GM18868 (cell line): ENCODE measurements at regions not wholly inside any gene's neighbourhood (a gene's known extent, or its start where the extent isn't known, plus 50 kb on each side); places are given as distances from the start of the nearest gene placed in this dataset.

Source experiments
- ATAC-seq: cut with Tn5 transposase; IDR thresholded peaks from one replicate; pipeline ENCODE4 v1.9.1; 2021; ENCODE audit warnings: mild to moderate bottlenecking, moderate library complexity; ENCODE audit not compliant: unreplicated experiment

DNA sequence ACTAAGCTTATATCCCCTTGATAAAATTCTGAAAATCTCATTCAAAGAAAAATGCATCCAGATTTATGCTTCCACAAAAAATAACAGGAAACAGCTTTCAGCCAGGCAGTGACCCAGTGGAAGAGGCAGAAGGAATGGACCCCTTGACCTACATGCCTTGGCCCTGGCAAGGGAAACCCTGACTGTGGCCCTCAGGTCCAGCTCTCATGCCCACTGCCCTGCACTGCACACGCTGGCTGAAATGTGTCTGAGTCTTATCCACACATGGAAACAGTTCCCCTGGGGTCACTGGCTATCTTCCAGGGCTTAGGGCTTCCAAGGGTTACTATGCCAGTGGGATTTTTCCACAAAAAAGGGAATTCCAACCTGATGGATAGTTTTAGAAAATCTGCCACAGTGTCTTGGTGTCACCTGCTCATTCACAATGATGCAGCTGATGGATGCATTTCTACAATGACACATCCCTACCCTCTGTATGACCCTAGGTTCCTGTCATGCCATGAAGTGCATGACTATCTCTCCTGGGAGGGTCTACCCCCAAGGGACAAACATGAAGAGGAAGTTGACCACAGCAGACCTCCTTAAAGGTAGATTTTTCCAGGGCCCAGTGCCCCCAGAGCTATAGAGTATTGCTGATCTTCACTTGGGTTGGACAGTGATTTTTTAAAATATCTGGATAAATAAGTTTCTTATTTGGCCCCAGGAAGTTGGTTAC, 121.9 kb upstream of the CD93 start:
- ATAC-seq, result no peak

- ATAC-seq, result no peak
These were observed 120.9 kb upstream of the CD93 start for GRCh38 chr20:23206995-23207394.

DNA sequence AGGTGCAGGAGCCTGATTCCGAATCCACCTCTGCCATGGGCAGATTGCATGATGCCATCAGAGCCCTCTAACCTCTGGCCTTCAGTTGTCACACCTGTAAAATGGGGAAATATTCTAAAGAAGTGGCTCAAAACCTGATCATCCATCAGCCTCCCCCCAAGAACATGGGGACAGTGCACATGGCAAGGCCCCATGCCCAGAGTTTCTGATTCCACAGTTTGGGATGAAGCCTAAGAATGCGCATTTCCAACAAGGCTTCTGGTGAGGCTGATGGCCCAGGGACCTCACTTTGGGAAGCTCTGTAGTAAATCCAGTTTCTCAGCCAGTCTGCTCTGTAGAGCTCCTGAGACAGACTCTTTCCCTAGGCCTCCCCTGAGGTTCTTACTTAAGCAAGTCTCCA, 119.9 kb upstream of the CD93 start:
- no peak for ATAC-seq

- ATAC-seq, result no peak
These were observed 119.5 kb upstream of the CD93 start for GRCh38 chr20:23205611-23206041.

DNA sequence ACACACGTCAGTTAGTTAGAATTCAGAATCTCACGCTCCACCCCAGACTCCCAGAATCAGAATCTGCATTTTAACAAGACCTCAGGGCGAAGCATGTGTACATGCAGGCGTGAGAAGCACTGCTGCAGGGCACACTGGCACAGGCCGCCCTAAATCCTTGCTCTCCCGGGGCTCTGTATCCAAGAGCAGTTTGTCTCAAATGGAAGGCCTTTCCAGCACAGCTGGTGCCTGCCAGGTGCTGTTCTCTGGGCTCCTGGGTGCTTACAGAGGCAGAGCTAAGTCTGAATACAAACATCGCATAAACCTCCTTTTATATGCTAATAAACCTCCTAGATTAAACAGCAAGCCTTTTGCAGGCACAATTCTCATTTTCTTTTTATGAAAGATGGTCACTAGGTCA, 119.1 kb upstream of the CD93 start:
- no peak for ATAC-seq

GRCh38 chr20:23203951-23204730, 118.0 kb upstream of the CD93 start:
- ATAC-seq, result no peak

- no peak for ATAC-seq
These were observed 117.2 kb upstream of the CD93 start for GRCh38 chr20:23203310-23203709.

GRCh38 chr20:23201658-23202057, 115.5 kb upstream of the CD93 start:
- no peak for ATAC-seq

DNA sequence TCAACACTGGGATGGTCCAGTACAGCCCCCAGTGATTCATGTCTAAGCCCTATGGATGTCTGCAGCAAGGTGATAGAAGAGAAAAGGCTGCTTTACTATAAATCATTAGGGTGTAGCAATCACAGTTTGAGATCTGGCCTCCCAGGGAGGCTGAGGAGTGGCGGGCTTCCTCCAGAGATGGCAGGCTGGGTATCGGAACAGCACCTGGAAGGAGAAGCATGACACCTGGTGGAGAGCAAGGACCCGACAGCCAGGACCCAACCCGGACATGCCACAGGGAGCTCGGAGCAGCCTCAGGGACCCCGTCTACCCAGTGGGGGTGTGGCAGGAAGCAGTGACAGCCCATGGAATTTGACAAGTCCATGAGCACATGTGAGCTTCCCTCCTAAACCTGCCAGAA, 114.8 kb upstream of the CD93 start:
- no peak for ATAC-seq

GRCh38 chr20:23200413-23200812, 114.3 kb upstream of the CD93 start:
- ATAC-seq, result no peak

GRCh38 chr20:23199356-23199755, 113.2 kb upstream of the CD93 start:
- ATAC-seq, result no peak

- ATAC-seq, result no peak
These were observed 112.7 kb upstream of the CD93 start for GRCh38 chr20:23198815-23199214.

- no peak for ATAC-seq
These were observed 111.7 kb upstream of the CD93 start for GRCh38 chr20:23197836-23198235.

DNA sequence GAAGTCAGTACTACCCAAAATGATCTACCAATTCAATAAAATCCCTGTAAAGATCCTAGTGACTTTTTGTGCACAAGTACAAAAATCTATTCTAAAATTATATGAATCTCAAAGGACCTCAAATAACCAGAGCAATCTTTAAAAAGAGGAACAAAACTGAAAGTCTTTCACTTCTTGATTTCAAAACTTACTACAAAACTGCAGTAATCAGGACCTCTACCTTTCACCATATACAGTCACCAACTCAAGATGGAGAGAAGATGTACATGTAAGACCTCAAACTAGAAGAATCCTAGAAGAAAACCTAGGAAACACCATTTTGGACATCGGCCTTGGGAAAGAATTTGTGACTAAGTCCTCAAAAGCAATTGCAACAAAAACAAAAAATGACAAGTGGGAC, 109.5 kb upstream of the CD93 start:
- ATAC-seq, result peak; percentile 64

DNA sequence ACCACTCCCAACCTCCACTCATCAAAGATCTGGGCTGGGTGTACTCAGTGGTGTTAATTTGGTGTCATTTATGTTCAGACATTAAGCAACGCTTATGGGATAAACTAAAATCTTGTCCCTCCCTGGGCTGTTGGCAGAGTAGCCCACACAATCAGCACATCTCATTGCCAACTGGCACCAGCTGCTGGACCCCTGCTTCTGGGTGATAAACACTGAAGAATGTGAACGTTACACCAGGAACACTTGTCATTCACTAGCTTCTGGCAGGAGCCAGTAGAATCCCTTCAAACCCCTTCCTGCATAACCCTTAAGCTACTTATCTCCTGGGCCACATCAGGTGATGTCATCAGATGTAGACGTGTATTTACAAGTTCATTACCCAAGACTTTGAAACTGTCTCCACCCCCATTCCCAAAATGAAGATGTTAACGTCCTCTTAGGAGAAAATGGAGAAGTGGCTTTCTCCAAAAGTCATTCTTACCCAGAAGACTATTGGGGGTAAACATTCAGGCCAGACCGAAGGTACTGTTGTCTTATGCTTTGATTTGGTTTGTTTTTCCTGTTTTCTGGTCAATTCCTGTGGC, 107.8 kb upstream of the CD93 start:
- no peak for ATAC-seq

- ATAC-seq, result peak; percentile 56
These were observed 106.3 kb upstream of the CD93 start for GRCh38 chr20:23192469-23192868.

GRCh38 chr20:23190557-23190956, 104.4 kb upstream of the CD93 start:
- ATAC-seq, result no peak

GRCh38 chr20:23189854-23190253, 103.7 kb upstream of the CD93 start:
- ATAC-seq, result no peak

DNA sequence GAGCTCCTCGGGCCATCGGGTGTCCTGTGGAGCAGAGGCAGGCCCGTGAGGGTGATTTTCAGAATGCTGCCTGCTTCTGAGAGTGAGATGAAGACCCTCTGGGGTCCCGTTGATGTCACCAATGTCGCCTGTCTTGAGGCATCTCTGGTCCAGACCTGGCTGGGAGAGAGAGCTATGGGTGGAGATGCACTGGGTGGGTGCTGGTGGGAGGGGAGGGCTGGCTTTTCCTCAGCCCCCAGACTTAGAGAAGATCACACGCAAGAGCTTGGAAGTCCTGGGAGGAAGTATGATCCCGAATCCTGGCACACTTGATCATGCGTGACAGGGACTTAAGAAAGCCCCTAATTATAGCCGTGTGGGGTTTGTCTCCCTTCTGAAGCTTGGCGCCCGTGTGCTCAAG, 103.2 kb upstream of the CD93 start:
- ATAC-seq, result no peak

DNA sequence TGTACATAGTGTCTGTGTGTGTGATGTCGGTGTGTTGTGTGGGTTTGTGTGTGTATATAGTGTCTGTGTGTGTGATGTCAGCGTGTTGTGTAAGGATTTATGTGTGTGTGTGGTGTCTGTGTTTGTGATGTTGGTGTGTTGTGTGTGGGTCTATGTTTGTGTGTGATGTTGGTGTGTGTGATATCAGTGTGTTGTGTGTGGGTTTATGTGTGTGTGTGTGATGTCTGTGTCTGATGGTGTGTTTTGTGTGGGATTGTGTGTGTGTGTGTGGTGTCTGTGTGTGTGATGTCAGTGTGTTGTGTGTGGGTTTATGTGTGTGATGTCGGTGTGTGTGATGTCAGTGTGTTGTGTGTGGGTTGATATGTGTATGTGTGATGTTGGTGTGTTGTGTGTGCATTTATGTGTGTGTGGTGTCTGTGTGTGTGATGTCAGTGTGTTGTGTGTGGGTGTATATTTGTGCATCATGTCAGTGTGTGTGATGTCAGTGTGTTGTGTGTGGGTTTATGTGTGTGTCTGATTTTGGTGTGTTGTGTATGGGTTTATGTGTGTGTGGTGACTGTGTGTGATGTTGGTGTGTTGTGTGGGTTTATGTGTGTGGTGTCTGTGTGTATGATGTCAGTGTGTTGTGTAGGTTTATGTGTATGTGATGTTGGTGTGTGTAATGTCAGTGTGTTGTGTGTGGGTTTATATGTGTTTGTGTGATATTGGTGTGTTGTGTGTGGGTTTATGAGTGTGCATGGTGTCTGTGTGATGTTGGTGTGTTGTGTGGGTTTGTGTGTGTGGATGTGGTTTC, 102.4 kb upstream of the CD93 start:
- ATAC-seq, result no peak

DNA sequence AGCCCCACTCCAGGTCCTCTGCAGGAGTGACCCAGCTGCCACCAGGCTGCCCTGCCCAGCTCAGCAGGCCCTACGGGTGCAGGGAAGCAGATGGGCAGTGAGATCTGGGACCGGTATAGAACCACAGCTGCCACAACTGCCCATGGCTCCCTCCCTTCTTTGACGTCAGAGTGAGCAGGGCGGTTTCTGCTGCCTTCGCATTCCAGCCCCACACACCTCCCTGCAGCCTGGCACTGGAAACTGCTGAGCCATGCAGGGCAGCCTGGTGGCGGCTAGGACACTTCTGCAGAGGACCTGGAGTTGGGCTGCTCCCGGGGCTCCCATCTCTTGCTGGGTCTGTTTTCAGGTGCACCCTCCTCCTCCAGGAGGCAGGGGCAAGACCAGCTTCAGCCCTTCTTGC, 101.6 kb upstream of the CD93 start:
- ATAC-seq, result no peak
